ENCODE measurements at regions not wholly inside any gene's neighbourhood (a gene's known extent, or its start where the extent isn't known, plus 50 kb on each side); places are given as distances from the start of the nearest gene placed in this dataset.

- Histone ChIP-seq H3K36me3 (ENCODE audit: control insufficient read depth, insufficient read depth, low read length) (no peaks in the 10 kb centered on the region), H3K4me1 (ENCODE audit: control insufficient read depth, insufficient read depth, low read length) (no peaks in the 10 kb centered on the region), H3K9ac (ENCODE audit: low read length) (no peak overlapping the region), H3K4me3 (ENCODE audit: low read depth, low read length) (no peak overlapping the region), H3K27me3 (ENCODE audit: control insufficient read depth, insufficient read depth, low read length) (no peaks in the 10 kb centered on the region), H3K9me3 (ENCODE audit: control insufficient read depth, insufficient read depth, low read depth, low read length) (no peaks in the 10 kb centered on the region), H3K27ac (ENCODE audit: low read depth, low read length) (no peak overlapping the region)
Measured at GRCh38 chr15:97052513-97052912, 722.0 kb downstream of the NR2F2 start.

GRCh38 chr15:97053635-97054034 lies 723.1 kb downstream of the NR2F2 start:
- no peaks in the 10 kb centered on the region for H3K27me3 ChIP-seq (ENCODE audit: control insufficient read depth, insufficient read depth, low read length)
- no peaks in the 10 kb centered on the region for H3K9me3 ChIP-seq (ENCODE audit: control insufficient read depth, insufficient read depth, low read depth, low read length)
- no peaks in the 10 kb centered on the region for H3K36me3 ChIP-seq (ENCODE audit: control insufficient read depth, insufficient read depth, low read length)
- no peak overlapping the region for H3K27ac ChIP-seq (ENCODE audit: low read depth, low read length)
- H3K9ac ChIP-seq (ENCODE audit: low read length), result no peak overlapping the region
- no peak overlapping the region for H3K4me3 ChIP-seq (ENCODE audit: low read depth, low read length)
- no peaks in the 10 kb centered on the region; the same call in 1 of the 2 replicates for H3K4me1 ChIP-seq (ENCODE audit: control insufficient read depth, insufficient read depth, low read length)

GRCh38 chr15:97057503-97057902 lies 727.0 kb downstream of the NR2F2 start:
- Histone ChIP-seq H3K27me3 (ENCODE audit: control insufficient read depth, insufficient read depth, low read length) (no peaks in the 10 kb centered on the region), H3K9me3 (ENCODE audit: control insufficient read depth, insufficient read depth, low read depth, low read length) (no peaks in the 10 kb centered on the region), H3K9ac (ENCODE audit: low read length) (no peak overlapping the region), H3K4me3 (ENCODE audit: low read depth, low read length) (no peak overlapping the region), H3K4me1 (ENCODE audit: control insufficient read depth, insufficient read depth, low read length) (peaks cover 34% of the 10 kb centered on the region), H3K27ac (ENCODE audit: low read depth, low read length) (no peak overlapping the region), H3K36me3 (ENCODE audit: control insufficient read depth, insufficient read depth, low read length) (no peaks in the 10 kb centered on the region)

GRCh38 chr15:97059281-97059680 lies 728.8 kb downstream of the NR2F2 start:
- no peaks in the 10 kb centered on the region for H3K9me3 ChIP-seq (ENCODE audit: control insufficient read depth, insufficient read depth, low read depth, low read length)
- no peak overlapping the region for H3K4me3 ChIP-seq (ENCODE audit: low read depth, low read length)
- H3K4me1 ChIP-seq (ENCODE audit: control insufficient read depth, insufficient read depth, low read length), result peaks cover 34% of the 10 kb centered on the region
- no peak overlapping the region for H3K27ac ChIP-seq (ENCODE audit: low read depth, low read length)
- no peak overlapping the region for H3K9ac ChIP-seq (ENCODE audit: low read length)
- no peaks in the 10 kb centered on the region for H3K36me3 ChIP-seq (ENCODE audit: control insufficient read depth, insufficient read depth, low read length)
- no peaks in the 10 kb centered on the region for H3K27me3 ChIP-seq (ENCODE audit: control insufficient read depth, insufficient read depth, low read length)

GRCh38 chr15:97061392-97061791 lies 730.9 kb downstream of the NR2F2 start:
- H3K27ac ChIP-seq (ENCODE audit: low read depth, low read length), result no peak overlapping the region
- no peaks in the 10 kb centered on the region for H3K9me3 ChIP-seq (ENCODE audit: control insufficient read depth, insufficient read depth, low read depth, low read length)
- no peak overlapping the region for H3K9ac ChIP-seq (ENCODE audit: low read length)
- H3K4me3 ChIP-seq (ENCODE audit: low read depth, low read length), result no peak overlapping the region
- no peaks in the 10 kb centered on the region for H3K36me3 ChIP-seq (ENCODE audit: control insufficient read depth, insufficient read depth, low read length)
- H3K27me3 ChIP-seq (ENCODE audit: control insufficient read depth, insufficient read depth, low read length), result no peaks in the 10 kb centered on the region
- H3K4me1 ChIP-seq (ENCODE audit: control insufficient read depth, insufficient read depth, low read length), result peaks cover 34% of the 10 kb centered on the region

GRCh38 chr15:97071668-97072067 lies 741.2 kb downstream of the NR2F2 start:
- no peaks in the 10 kb centered on the region for H3K27me3 ChIP-seq (ENCODE audit: control insufficient read depth, insufficient read depth, low read length)
- H3K4me1 ChIP-seq (ENCODE audit: control insufficient read depth, insufficient read depth, low read length), result 0 out of 2 replicates have a peak, but pooled peaks cover 7% of the 10 kb centered on the region
- no peak overlapping the region for H3K27ac ChIP-seq (ENCODE audit: low read depth, low read length)
- no peaks in the 10 kb centered on the region for H3K36me3 ChIP-seq (ENCODE audit: control insufficient read depth, insufficient read depth, low read length)
- H3K9ac ChIP-seq (ENCODE audit: low read length), result no peak overlapping the region
- H3K4me3 ChIP-seq (ENCODE audit: low read depth, low read length), result no peak overlapping the region
- no peaks in the 10 kb centered on the region for H3K9me3 ChIP-seq (ENCODE audit: control insufficient read depth, insufficient read depth, low read depth, low read length)

GRCh38 chr15:97072545-97072944 lies 742.0 kb downstream of the NR2F2 start:
- Histone ChIP-seq H3K27ac (ENCODE audit: low read depth, low read length) (no peak overlapping the region), H3K9ac (ENCODE audit: low read length) (no peak overlapping the region), H3K4me1 (ENCODE audit: control insufficient read depth, insufficient read depth, low read length) (0 out of 2 replicates have a peak, but pooled peaks cover 7% of the 10 kb centered on the region), H3K9me3 (ENCODE audit: control insufficient read depth, insufficient read depth, low read depth, low read length) (no peaks in the 10 kb centered on the region), H3K4me3 (ENCODE audit: low read depth, low read length) (no peak overlapping the region), H3K27me3 (ENCODE audit: control insufficient read depth, insufficient read depth, low read length) (no peaks in the 10 kb centered on the region), H3K36me3 (ENCODE audit: control insufficient read depth, insufficient read depth, low read length) (no peaks in the 10 kb centered on the region)

- H3K4me1 ChIP-seq (ENCODE audit: control insufficient read depth, insufficient read depth, low read length), result 0 out of 2 replicates have a peak, but pooled peaks cover 7% of the 10 kb centered on the region
- H3K4me3 ChIP-seq (ENCODE audit: low read depth, low read length), result no peak overlapping the region
- no peaks in the 10 kb centered on the region for H3K9me3 ChIP-seq (ENCODE audit: control insufficient read depth, insufficient read depth, low read depth, low read length)
- H3K27ac ChIP-seq (ENCODE audit: low read depth, low read length), result no peak overlapping the region
- no peaks in the 10 kb centered on the region for H3K36me3 ChIP-seq (ENCODE audit: control insufficient read depth, insufficient read depth, low read length)
- H3K9ac ChIP-seq (ENCODE audit: low read length), result no peak overlapping the region
- H3K27me3 ChIP-seq (ENCODE audit: control insufficient read depth, insufficient read depth, low read length), result no peaks in the 10 kb centered on the region
Measured at GRCh38 chr15:97076011-97076410, 745.5 kb downstream of the NR2F2 start.

GRCh38 chr15:97077975-97078374 lies 747.5 kb downstream of the NR2F2 start:
- H3K4me1 ChIP-seq (ENCODE audit: control insufficient read depth, insufficient read depth, low read length), result no peaks in the 10 kb centered on the region
- no peaks in the 10 kb centered on the region for H3K9me3 ChIP-seq (ENCODE audit: control insufficient read depth, insufficient read depth, low read depth, low read length)
- no peak overlapping the region for H3K4me3 ChIP-seq (ENCODE audit: low read depth, low read length)

GRCh38 chr15:97078591-97078990 lies 748.1 kb downstream of the NR2F2 start:
- no peak overlapping the region for H3K9ac ChIP-seq (ENCODE audit: low read length)
- H3K27me3 ChIP-seq (ENCODE audit: control insufficient read depth, insufficient read depth, low read length), result no peaks in the 10 kb centered on the region
- H3K9me3 ChIP-seq (ENCODE audit: control insufficient read depth, insufficient read depth, low read depth, low read length), result no peaks in the 10 kb centered on the region
- no peaks in the 10 kb centered on the region for H3K36me3 ChIP-seq (ENCODE audit: control insufficient read depth, insufficient read depth, low read length)
- H3K27ac ChIP-seq (ENCODE audit: low read depth, low read length), result no peak overlapping the region
- H3K4me1 ChIP-seq (ENCODE audit: control insufficient read depth, insufficient read depth, low read length), result no peaks in the 10 kb centered on the region
- H3K4me3 ChIP-seq (ENCODE audit: low read depth, low read length), result no peak overlapping the region

More at GRCh38 chr15:97077975-97078374, 747.5 kb downstream of the NR2F2 start:
- Histone ChIP-seq H3K27me3 (ENCODE audit: control insufficient read depth, insufficient read depth, low read length) (no peaks in the 10 kb centered on the region), H3K36me3 (ENCODE audit: control insufficient read depth, insufficient read depth, low read length) (no peaks in the 10 kb centered on the region), H3K27ac (ENCODE audit: low read depth, low read length) (no peak overlapping the region), H3K9ac (ENCODE audit: low read length) (no peak overlapping the region)

GRCh38 chr15:97081666-97082226 lies 751.2 kb downstream of the NR2F2 start:
- H3K27ac ChIP-seq (ENCODE audit: low read depth, low read length), result no peak overlapping the region
- no peak overlapping the region for H3K4me3 ChIP-seq (ENCODE audit: low read depth, low read length)
- no peaks in the 10 kb centered on the region for H3K9me3 ChIP-seq (ENCODE audit: control insufficient read depth, insufficient read depth, low read depth, low read length)
- H3K36me3 ChIP-seq (ENCODE audit: control insufficient read depth, insufficient read depth, low read length), result no peaks in the 10 kb centered on the region
- no peaks in the 10 kb centered on the region for H3K4me1 ChIP-seq (ENCODE audit: control insufficient read depth, insufficient read depth, low read length)
- H3K27me3 ChIP-seq (ENCODE audit: control insufficient read depth, insufficient read depth, low read length), result no peaks in the 10 kb centered on the region
- H3K9ac ChIP-seq (ENCODE audit: low read length), result no peak overlapping the region

GRCh38 chr15:97082830-97083229 lies 752.3 kb downstream of the NR2F2 start:
- no peaks in the 10 kb centered on the region for H3K4me1 ChIP-seq (ENCODE audit: control insufficient read depth, insufficient read depth, low read length)
- no peak overlapping the region for H3K9ac ChIP-seq (ENCODE audit: low read length)
- no peaks in the 10 kb centered on the region for H3K27me3 ChIP-seq (ENCODE audit: control insufficient read depth, insufficient read depth, low read length)
- H3K36me3 ChIP-seq (ENCODE audit: control insufficient read depth, insufficient read depth, low read length), result no peaks in the 10 kb centered on the region
- H3K27ac ChIP-seq (ENCODE audit: low read depth, low read length), result no peak overlapping the region
- no peak overlapping the region for H3K4me3 ChIP-seq (ENCODE audit: low read depth, low read length)
- H3K9me3 ChIP-seq (ENCODE audit: control insufficient read depth, insufficient read depth, low read depth, low read length), result no peaks in the 10 kb centered on the region
